ENCODE measurements at regions not wholly inside any gene's neighbourhood (a gene's known extent, or its start where the extent isn't known, plus 50 kb on each side); places are given as distances from the start of the nearest gene placed in this dataset.

DNA sequence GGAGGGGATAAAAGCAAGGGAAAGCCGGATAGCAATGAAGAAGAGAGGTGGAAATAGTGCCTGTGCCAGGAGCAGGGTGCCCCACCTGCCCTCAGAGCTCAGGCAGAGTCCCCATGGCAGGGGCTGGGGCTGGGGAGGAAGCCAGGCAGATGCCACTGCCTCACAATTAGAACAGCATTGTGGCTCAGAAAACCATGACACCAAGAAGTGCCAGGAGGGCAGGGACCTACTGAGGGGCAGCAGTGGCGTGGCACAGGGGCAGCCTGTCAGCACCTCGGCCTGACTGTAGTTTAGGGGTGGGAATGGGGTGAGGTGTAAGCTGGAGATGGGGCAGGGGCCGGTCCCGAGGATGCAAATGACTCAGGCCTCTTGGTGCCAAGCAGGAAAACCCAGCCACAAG is 532.1 kb upstream of the B3GAT1 start:
- no peak for TF ChIP-seq ATF1 (CRISPR knock-in tag; IDR thresholded peaks at IDR 0.05)
- TF ChIP-seq NR2C2 (CRISPR knock-in tag; IDR thresholded peaks at IDR 0.05), result no peak
- TF ChIP-seq SOX15 (CRISPR knock-in tag; IDR thresholded peaks at IDR 0.05), result no peak
- TF ChIP-seq, protein P1, sequence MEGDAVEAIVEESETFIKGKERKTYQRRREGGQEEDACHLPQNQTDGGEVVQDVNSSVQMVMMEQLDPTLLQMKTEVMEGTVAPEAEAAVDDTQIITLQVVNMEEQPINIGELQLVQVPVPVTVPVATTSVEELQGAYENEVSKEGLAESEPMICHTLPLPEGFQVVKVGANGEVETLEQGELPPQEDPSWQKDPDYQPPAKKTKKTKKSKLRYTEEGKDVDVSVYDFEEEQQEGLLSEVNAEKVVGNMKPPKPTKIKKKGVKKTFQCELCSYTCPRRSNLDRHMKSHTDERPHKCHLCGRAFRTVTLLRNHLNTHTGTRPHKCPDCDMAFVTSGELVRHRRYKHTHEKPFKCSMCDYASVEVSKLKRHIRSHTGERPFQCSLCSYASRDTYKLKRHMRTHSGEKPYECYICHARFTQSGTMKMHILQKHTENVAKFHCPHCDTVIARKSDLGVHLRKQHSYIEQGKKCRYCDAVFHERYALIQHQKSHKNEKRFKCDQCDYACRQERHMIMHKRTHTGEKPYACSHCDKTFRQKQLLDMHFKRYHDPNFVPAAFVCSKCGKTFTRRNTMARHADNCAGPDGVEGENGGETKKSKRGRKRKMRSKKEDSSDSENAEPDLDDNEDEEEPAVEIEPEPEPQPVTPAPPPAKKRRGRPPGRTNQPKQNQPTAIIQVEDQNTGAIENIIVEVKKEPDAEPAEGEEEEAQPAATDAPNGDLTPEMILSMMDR (IDR thresholded peaks at IDR 0.05), result no peak
- TF ChIP-seq ZNF263 (CRISPR knock-in tag; IDR thresholded peaks at IDR 0.05; ENCODE audit: low read depth), result no peak
- TF ChIP-seq HMGA2 (CRISPR knock-in tag; IDR thresholded peaks at IDR 0.05), result no peak
- TF ChIP-seq, protein P2, sequence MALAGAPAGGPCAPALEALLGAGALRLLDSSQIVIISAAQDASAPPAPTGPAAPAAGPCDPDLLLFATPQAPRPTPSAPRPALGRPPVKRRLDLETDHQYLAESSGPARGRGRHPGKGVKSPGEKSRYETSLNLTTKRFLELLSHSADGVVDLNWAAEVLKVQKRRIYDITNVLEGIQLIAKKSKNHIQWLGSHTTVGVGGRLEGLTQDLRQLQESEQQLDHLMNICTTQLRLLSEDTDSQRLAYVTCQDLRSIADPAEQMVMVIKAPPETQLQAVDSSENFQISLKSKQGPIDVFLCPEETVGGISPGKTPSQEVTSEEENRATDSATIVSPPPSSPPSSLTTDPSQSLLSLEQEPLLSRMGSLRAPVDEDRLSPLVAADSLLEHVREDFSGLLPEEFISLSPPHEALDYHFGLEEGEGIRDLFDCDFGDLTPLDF (CRISPR knock-in tag; IDR thresholded peaks at IDR 0.05), result no peak
- TF ChIP-seq TP53 (CRISPR knock-in tag; IDR thresholded peaks at IDR 0.05), result no peak
- no peak for TF ChIP-seq EMX1 (CRISPR knock-in tag; IDR thresholded peaks at IDR 0.05)
- TF ChIP-seq, protein P3, sequence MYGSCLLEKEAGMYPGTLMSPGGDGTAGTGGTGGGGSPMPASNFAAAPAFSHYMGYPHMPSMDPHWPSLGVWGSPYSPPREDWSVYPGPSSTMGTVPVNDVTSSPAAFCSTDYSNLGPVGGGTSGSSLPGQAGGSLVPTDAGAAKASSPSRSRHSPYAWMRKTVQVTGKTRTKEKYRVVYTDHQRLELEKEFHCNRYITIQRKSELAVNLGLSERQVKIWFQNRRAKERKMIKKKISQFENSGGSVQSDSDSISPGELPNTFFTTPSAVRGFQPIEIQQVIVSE (CRISPR knock-in tag; IDR thresholded peaks at IDR 0.05; ENCODE audit: borderline replicate concordance), result no peak
- TF ChIP-seq, protein P4, sequence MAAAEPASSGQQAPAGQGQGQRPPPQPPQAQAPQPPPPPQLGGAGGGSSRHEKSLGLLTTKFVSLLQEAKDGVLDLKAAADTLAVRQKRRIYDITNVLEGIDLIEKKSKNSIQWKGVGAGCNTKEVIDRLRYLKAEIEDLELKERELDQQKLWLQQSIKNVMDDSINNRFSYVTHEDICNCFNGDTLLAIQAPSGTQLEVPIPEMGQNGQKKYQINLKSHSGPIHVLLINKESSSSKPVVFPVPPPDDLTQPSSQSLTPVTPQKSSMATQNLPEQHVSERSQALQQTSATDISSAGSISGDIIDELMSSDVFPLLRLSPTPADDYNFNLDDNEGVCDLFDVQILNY (CRISPR knock-in tag; IDR thresholded peaks at IDR 0.05), result no peak
- TF ChIP-seq IRF2 (CRISPR knock-in tag; IDR thresholded peaks at IDR 0.05; ENCODE audit: borderline replicate concordance, low read depth), result no peak
- TF ChIP-seq, protein P5, sequence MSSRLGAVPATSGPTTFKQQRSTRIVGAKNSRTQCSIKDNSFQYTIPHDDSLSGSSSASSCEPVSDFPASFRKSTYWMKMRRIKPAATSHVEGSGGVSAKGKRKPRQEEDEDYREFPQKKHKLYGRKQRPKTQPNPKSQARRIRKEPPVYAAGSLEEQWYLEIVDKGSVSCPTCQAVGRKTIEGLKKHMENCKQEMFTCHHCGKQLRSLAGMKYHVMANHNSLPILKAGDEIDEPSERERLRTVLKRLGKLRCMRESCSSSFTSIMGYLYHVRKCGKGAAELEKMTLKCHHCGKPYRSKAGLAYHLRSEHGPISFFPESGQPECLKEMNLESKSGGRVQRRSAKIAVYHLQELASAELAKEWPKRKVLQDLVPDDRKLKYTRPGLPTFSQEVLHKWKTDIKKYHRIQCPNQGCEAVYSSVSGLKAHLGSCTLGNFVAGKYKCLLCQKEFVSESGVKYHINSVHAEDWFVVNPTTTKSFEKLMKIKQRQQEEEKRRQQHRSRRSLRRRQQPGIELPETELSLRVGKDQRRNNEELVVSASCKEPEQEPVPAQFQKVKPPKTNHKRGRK (CRISPR knock-in tag; IDR thresholded peaks at IDR 0.05; ENCODE audit: borderline replicate concordance), result no peak
- TF ChIP-seq, protein P6, sequence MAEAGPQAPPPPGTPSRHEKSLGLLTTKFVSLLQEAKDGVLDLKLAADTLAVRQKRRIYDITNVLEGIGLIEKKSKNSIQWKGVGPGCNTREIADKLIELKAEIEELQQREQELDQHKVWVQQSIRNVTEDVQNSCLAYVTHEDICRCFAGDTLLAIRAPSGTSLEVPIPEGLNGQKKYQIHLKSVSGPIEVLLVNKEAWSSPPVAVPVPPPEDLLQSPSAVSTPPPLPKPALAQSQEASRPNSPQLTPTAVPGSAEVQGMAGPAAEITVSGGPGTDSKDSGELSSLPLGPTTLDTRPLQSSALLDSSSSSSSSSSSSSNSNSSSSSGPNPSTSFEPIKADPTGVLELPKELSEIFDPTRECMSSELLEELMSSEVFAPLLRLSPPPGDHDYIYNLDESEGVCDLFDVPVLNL (CRISPR knock-in tag; IDR thresholded peaks at IDR 0.05; ENCODE audit: borderline replicate concordance, low read depth), result no peak
- TF ChIP-seq, protein P7, sequence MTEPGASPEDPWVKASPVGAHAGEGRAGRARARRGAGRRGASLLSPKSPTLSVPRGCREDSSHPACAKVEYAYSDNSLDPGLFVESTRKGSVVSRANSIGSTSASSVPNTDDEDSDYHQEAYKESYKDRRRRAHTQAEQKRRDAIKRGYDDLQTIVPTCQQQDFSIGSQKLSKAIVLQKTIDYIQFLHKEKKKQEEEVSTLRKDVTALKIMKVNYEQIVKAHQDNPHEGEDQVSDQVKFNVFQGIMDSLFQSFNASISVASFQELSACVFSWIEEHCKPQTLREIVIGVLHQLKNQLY (CRISPR knock-in tag; IDR thresholded peaks at IDR 0.05), result no peak
- TF ChIP-seq NFE2L1 (CRISPR knock-in tag; IDR thresholded peaks at IDR 0.05), result no peak
- TF ChIP-seq, protein P8, sequence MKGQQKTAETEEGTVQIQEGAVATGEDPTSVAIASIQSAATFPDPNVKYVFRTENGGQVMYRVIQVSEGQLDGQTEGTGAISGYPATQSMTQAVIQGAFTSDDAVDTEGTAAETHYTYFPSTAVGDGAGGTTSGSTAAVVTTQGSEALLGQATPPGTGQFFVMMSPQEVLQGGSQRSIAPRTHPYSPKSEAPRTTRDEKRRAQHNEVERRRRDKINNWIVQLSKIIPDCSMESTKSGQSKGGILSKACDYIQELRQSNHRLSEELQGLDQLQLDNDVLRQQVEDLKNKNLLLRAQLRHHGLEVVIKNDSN (CRISPR knock-in tag; IDR thresholded peaks at IDR 0.05), result no peak
- TF ChIP-seq, protein P9, sequence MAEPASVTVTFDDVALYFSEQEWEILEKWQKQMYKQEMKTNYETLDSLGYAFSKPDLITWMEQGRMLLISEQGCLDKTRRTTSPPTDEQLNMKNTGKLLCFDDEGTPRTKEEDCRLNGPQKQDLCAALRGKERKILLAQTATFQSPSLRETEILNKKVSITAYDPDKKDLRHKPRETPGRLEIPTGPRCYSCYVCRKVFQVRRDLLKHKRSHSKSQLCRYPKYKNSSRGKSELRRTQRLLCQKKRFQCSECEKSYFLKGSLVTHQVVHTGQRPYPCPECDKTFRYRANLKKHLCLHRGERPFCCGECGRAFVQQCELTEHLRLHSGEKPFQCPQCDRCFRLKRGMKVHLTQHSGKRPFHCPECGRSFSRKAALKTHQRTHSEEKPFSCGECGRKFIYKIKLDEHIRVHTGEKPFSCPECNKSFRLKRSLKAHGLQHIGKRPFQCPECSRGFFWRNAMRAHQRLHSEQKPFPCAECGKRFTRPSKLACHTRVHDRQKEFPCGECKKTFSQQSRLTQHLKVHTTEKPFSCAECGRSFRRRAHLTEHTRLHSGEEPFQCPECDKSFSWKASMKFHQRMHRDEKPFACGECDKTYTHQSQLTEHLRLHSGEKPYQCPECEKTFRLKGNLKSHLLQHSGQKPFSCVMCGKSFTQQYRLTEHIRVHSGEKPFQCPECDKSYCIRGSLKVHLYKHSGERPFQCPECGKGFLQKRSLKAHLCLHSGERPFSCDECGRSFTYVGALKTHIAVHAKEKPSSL (CRISPR knock-in tag; conservative IDR thresholded peaks at IDR 0.05), result no peak
- TF ChIP-seq, protein P10, sequence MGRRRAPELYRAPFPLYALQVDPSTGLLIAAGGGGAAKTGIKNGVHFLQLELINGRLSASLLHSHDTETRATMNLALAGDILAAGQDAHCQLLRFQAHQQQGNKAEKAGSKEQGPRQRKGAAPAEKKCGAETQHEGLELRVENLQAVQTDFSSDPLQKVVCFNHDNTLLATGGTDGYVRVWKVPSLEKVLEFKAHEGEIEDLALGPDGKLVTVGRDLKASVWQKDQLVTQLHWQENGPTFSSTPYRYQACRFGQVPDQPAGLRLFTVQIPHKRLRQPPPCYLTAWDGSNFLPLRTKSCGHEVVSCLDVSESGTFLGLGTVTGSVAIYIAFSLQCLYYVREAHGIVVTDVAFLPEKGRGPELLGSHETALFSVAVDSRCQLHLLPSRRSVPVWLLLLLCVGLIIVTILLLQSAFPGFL (CRISPR knock-in tag; IDR thresholded peaks at IDR 0.05; ENCODE audit: borderline replicate concordance), result no peak

More for the DNA sequence above, 532.1 kb upstream of the B3GAT1 start:
- POLR2A ChIA-PET, result no interaction called here
- no peak for DNase-seq (ENCODE audit: low spot score)
- Mint-ChIP-seq H3K4me3 (no peak overlapping the region), H3K4me1 (peaks cover 43% of the 10 kb centered on the region), H3K27ac (no peak overlapping the region), H3K27me3 (ENCODE audit: low read depth) (peaks cover 5% of the 10 kb centered on the region), H3K36me3 (no peaks in the 10 kb centered on the region), H3K9me3 (no peaks in the 10 kb centered on the region)
- ATAC-seq, result no peak
- CTCF ChIA-PET, result interaction anchor here (1.2 kb wide), 1 partner anchor 76 kb away, joined by 3 read pairs; no protein-coding TSS in a partner anchor

Data from WTC11 (cell line).